Neutrophil (primary cell): ENCODE measurements at regions not wholly inside any gene's neighbourhood (a gene's known extent, or its start where the extent isn't known, plus 50 kb on each side); places are given as distances from the start of the nearest gene placed in this dataset.
"Not testable (repeated sequence)": the region's sequence is repeated elsewhere in the genome, so short reads cannot be mapped to it uniquely, and the experiment has no call there.

Experiments
- H3K27ac ChIP-seq: fragments of 200-600 bp; sonication (generic); 2 replicates; pipeline ENCODE4 v1.5.1; 2016; ENCODE audit warnings: mild to moderate bottlenecking, moderate library complexity
- H3K27me3 ChIP-seq: fragments of 200-600 bp; sonication (generic); 2 replicates; pipeline ENCODE4 v1.6.0; 2016; ENCODE audit warnings: mild to moderate bottlenecking
- H3K36me3 ChIP-seq: fragments of 200-600 bp; sonication (generic); 2 replicates; pipeline ENCODE4 v1.5.1; 2017
- H3K4me1 ChIP-seq, 2 experiments: fragments of 200-600 bp in 1 of 2; sonication (generic) in 1 of 2; 1 replicate in 1 of 2; 2 replicates in 1 of 2; pipeline versions ENCODE4 v1.5.1 to v1.6.1; 2013 to 2016; ENCODE audit warnings: low read depth in 1 of 2, low read length in 1 of 2, mild to moderate bottlenecking in 1 of 2, moderate library complexity in 1 of 2; ENCODE audit not compliant: control insufficient read depth in 1 of 2, insufficient read depth in 1 of 2
- H3K4me3 ChIP-seq, 2 experiments: fragments of 200-600 bp in 1 of 2; sonication (generic) in 1 of 2; 1 replicate in 1 of 2; 2 replicates in 1 of 2; pipeline ENCODE4 v1.5.1; 2013 to 2016; ENCODE audit warnings: low read depth in 1 of 2, low read length in 1 of 2, mild to moderate bottlenecking in 1 of 2, moderate library complexity in 1 of 2
- H3K9me3 ChIP-seq: fragments of 200-600 bp; sonication (generic); 2 replicates; pipeline ENCODE4 v1.5.1; 2016
- TF ChIP-seq, protein P1 (sequence below): fragments of 200-600 bp; sonication (generic); IDR thresholded peaks from 2 replicates; pipeline ENCODE4 v1.5.1; 2016; ENCODE audit warnings: antibody characterized with exemption

DNA sequence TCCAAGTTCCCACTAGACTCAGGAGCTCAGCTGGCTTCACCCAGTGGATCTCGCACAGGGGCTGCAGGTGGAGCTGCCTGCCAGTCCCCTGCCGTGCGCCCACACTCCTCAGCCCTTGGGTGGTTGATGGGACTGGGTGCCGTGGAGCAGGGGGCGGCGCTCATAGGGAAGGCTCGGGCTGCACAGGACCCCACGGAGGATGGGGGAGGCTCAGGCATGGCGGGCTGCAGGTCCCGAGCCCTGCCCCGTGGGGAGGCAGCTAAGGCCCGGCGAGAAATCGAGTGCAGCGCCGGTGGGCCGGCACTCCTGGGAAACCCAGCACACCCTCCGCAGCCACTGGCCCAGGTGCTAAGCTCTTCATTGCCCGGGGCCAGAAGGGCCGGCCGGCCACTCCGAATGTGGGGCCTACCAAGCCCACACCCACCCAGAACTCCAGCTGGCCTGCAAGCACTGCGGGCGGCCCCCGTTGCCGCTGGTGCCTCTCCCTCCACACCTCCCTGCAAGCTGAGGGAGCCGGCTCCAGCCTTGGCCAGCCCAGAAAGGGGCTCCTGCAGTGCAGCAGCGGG, 1481.3 kb upstream of the WWC1 start:
- not testable (repeated sequence) for H3K4me3 ChIP-seq, H3K27me3 ChIP-seq, H3K27ac ChIP-seq, H3K4me1 ChIP-seq, H3K36me3 ChIP-seq, H3K9me3 ChIP-seq

DNA sequence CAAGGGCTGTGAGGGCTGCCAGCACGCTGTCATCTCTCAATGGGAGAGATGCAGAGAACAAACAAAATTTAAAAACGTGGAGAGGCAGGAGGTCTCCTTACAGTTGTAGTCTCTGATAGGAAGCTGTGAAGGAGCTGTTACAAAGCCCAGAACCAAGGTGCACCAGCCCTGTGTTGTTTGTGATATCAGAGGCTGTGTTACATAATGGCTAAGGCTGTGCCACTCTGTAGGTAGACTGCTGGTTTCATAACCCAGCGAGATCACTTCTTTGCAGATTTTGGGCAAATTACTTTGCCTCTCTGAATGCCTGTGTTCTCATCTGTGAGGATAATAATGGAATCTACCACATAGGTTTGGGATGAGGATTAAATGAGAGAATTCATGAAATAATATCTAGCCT, 1480.7 kb upstream of the WWC1 start:
- Histone ChIP-seq H3K36me3 (no peaks in the 10 kb centered on the region), H3K9me3 (no peaks in the 10 kb centered on the region), H3K27ac (no peak overlapping the region), H3K27me3 (no peaks in the 10 kb centered on the region), H3K4me3 (no peak overlapping the region), H3K4me1 (no peaks in the 10 kb centered on the region)
- TF ChIP-seq, protein P1, sequence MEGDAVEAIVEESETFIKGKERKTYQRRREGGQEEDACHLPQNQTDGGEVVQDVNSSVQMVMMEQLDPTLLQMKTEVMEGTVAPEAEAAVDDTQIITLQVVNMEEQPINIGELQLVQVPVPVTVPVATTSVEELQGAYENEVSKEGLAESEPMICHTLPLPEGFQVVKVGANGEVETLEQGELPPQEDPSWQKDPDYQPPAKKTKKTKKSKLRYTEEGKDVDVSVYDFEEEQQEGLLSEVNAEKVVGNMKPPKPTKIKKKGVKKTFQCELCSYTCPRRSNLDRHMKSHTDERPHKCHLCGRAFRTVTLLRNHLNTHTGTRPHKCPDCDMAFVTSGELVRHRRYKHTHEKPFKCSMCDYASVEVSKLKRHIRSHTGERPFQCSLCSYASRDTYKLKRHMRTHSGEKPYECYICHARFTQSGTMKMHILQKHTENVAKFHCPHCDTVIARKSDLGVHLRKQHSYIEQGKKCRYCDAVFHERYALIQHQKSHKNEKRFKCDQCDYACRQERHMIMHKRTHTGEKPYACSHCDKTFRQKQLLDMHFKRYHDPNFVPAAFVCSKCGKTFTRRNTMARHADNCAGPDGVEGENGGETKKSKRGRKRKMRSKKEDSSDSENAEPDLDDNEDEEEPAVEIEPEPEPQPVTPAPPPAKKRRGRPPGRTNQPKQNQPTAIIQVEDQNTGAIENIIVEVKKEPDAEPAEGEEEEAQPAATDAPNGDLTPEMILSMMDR, result no peak

DNA sequence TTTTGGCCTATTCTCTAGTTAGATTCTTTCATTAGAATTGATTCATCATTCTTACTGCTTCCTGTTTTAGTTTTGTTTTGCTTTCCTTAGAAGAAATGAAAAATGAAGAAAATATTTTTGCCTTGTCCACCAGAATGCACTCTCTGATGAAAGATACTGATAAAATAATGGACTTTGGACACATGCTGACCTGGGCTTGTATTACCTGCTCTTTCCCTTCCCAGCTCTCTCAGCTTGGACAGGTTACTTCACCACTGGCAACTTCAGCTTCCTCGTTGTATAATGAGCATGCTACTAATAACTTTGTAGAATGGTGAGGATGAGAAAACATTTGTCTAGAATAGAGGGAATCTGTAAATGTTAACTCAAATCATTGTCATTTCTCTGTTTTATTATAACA, 1468.1 kb upstream of the WWC1 start:
- H3K36me3 ChIP-seq, result no peaks in the 10 kb centered on the region
- H3K27ac ChIP-seq, result no peak overlapping the region
- no peaks in the 10 kb centered on the region for H3K4me1 ChIP-seq
- no peaks in the 10 kb centered on the region for H3K9me3 ChIP-seq
- no peak overlapping the region for H3K4me3 ChIP-seq
- TF ChIP-seq, protein P1, result no peak
- no peaks in the 10 kb centered on the region for H3K27me3 ChIP-seq

DNA sequence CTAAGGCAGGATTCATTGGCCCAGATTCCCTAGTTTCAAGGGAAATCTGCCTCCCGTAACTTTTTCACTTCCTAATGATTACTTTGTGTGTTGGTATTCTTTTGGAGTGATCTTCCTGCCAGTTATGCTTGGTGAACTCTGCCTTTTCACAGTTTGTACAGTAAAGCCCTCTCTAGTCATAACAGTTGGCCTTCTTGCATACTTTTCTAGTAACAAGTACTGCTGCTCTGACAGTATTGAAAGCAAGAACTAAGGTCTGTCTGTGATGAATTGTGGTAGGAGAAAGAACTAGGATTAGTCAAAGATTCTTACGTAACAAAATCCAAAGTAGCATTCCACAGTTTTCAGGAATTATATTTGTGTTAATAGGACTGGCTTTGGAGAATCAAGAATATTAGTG, 1457.2 kb upstream of the WWC1 start:
- no peaks in the 10 kb centered on the region for H3K27me3 ChIP-seq
- no peak overlapping the region for H3K27ac ChIP-seq
- H3K4me1 ChIP-seq, result no peaks in the 10 kb centered on the region
- H3K4me3 ChIP-seq, result no peak overlapping the region
- no peaks in the 10 kb centered on the region for H3K9me3 ChIP-seq
- TF ChIP-seq, protein P1, result no peak
- H3K36me3 ChIP-seq, result no peaks in the 10 kb centered on the region

DNA sequence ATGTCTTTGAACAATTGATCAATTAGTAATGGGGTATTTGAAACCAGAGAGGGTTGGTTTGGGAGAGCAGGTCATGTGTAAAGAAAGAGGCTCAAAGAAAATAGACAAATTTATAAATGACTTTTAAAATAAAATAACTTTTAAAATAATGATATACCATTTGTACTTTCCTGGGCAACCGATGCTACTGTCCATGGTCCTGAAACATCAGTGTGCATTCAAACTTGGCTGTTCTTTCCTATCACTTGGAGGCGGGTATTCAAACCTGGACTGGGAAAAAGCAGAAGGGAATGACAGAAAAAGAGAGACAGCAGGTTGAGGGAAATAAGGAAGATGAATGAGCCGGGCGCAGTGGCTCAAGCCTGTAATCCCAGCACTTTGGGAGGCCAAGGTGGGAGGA, 1446.4 kb upstream of the WWC1 start:
- H3K4me3 ChIP-seq, result no peak overlapping the region
- TF ChIP-seq, protein P1, result no peak
- H3K27ac ChIP-seq, result no peak overlapping the region
- H3K4me1 ChIP-seq, result no peaks in the 10 kb centered on the region
- H3K9me3 ChIP-seq, result no peaks in the 10 kb centered on the region
- no peaks in the 10 kb centered on the region for H3K27me3 ChIP-seq
- no peaks in the 10 kb centered on the region for H3K36me3 ChIP-seq

DNA sequence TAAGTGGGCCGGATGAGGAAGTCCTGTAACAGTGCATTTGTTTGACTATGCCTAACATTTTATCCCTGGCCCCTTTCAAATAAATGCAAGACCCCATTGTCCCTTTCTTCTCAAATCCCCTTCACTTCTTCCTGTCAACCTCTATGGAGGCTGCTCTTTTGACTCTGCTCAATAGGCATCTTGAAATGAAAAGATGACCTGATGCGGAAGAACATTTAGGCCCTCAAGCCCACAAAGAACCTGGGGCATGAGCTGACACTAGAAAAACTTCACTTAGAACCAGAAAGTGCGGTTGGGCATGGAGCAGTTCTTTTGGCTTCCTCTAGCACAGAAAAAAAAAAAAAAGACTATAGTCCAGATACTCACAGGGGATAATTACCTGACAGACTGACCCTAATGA, 1434.7 kb upstream of the WWC1 start:
- Histone ChIP-seq H3K27me3 (no peaks in the 10 kb centered on the region), H3K4me1 (no peaks in the 10 kb centered on the region), H3K27ac (no peak overlapping the region), H3K36me3 (no peaks in the 10 kb centered on the region), H3K4me3 (no peak overlapping the region), H3K9me3 (no peaks in the 10 kb centered on the region)
- TF ChIP-seq, protein P1, result no peak
